Midbrain (tissue), 1 donor: ENCODE measurements at regions not wholly inside any gene's neighbourhood (a gene's known extent, or its start where the extent isn't known, plus 50 kb on each side); places are given as distances from the start of the nearest gene placed in this dataset.
A peak's percentile ranks its signal among the peaks of the same experiment; 100 is the strongest.
"Not testable (repeated sequence)": the region's sequence is repeated elsewhere in the genome, so short reads cannot be mapped to it uniquely, and the experiment has no call there.

Experiments
- DNase-seq: peaks from one replicate; lab custom pipeline; 2025; lab: John Stamatoyannopoulos, UW

GRCh38 chr2:209305746-209306196 is 118.1 kb upstream of the MAP2 start:
- DNase-seq: no peak

DNA sequence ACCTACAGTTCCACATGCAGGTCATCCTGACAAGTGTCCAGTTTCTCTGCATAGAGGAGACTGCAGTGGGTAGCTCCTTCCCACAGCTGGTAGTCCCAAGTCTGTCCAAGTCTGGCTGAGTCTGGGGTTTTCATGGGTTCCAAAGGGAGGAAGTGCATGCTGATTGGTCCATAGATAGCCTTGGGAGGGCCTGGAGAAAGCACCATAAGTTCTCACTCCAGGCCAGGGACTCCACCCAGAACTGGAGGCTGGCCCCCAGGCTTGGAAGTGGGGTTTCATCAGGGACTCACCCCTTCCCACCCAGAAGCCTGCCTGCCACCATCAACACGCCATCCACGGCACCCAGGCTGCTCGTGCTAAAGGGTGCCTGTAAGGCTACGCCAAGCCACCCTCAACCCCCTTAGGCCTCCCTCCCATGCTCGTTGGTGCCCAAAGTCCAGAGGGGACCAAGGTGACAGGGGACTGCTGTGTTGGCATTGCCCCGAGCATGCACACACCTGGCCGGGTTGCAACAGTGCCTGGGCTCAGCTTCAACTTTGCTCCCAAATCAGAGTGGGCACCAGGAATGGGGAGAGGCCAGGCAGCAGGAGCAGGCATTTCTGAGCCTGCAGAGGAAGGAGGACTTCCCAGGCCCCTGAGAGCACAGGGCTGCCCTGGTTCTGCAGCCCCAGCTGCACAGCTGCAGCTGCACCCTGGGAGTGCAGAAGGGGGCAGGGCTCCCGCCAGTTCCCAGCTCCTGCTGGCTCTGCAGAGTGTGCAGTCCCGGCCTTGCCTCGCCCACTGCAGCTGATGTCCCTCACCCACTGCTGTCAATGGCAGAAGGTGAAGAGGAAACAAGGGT is 116.5 kb upstream of the MAP2 start:
- no peak for DNase-seq

DNA sequence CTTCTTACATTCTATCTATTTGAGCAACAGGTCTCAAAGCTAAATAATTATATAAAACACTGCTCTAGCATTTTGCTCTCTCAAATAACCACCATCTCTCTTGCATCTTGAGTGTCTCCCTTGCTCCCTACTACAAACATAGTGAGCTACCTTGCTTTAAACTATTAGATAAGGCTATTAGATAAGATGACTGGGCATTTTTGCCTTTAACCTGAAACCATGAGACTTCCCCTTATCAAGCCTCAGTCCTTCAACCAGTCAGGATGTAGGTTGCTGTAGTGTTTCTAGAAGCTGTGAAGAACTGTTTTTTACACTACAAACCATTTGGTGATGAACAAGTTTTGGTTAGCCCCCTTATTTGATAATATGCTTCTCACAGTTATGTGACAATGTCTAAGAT is 115.4 kb upstream of the MAP2 start:
- DNase-seq: no peak

GRCh38 chr2:209311948-209312347 is 111.9 kb upstream of the MAP2 start:
- DNase-seq: no peak

- DNase-seq: not testable (repeated sequence)
Measured at GRCh38 chr2:209312450-209312849, 111.4 kb upstream of the MAP2 start.

DNA sequence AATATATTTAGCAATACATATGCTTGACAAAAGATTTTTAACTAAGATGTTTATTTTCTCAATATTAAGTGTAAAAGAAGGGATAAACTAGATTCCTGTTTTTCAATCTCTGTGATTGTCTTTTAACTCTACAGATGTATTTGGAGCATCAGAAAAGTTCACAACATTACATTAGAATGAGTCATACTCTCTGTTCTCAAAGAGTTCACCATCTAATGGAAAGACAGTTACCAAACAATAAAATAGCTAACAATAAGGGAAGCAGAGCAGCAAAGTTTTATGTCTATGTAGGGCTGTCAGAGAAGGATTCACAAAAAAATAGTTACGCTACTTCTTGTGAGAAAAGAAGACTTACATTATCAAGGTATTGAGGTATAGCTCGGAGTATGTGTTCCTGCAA is 109.2 kb upstream of the MAP2 start:
- no peak for DNase-seq

GRCh38 chr2:209316141-209316540 is 107.7 kb upstream of the MAP2 start:
- DNase-seq: no peak

- DNase-seq: no peak
Measured at GRCh38 chr2:209321076-209321475, 102.8 kb upstream of the MAP2 start.

DNA sequence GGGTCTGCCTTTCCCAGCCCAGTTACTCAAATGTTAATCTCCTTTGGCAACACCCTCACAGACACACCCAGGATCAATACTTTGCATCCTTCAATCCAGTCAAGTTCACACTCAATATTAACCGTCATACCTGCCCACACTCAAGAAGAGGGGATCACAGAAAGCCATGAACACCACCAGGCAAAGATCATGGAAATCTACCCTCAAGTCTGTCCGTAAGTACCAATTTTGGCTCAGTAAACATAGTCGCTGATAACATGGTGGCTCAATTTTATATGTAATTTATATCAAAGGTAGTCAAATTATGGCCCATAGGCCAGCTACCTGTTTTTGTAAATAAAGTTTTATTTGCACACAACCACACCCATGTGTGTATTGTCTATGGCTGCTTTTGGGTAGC is 102.3 kb upstream of the MAP2 start:
- no peak for DNase-seq

GRCh38 chr2:209322041-209322440 is 101.8 kb upstream of the MAP2 start:
- DNase-seq: no peak

GRCh38 chr2:209322905-209323512 is 100.8 kb upstream of the MAP2 start:
- no peak for DNase-seq

DNA sequence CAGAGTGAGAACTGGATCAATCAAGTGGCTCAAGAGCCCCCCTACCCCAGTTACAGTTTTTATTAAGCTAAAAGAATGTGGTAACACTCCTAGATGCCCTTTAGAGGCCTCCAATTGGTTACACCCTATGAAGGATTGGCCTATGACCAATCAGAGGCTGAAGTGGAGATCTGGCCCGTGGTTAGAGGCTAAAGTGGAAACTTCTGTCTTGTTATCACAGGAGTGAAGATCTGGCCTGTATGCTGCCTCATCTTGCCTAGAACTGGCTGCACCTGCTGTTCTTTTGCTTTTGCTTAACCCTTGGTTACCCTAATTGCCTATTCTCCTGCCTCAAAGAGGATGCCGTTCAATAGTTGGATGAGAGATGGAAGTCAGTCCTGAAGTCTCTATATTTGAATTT is 100.1 kb upstream of the MAP2 start:
- DNase-seq: no peak

- DNase-seq: no peak
Measured at GRCh38 chr2:209324281-209324680, 99.6 kb upstream of the MAP2 start.

DNA sequence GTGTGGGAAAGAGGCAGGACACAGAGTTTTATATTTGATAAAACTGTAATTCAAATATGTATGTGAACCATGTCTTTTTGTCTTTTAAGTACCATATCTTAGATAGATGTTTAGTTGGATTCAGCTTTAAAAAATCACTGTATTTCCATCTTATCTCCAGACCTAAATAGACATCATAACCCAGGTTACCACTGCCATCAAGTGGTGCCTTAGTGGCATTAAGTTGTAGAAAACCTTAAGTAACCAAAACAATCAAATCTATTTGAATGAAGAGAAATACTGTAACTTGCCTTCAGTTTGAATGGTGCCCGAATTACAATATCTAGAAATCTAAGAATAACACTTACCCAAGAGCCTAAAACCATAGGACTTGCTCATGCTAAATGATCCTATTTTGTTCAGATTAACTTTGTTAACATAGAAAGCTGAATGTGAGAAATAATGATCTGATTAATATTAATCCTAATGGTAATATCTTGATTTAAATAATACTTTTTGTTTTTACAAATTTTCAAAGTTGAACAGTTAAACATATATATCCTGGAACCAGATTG is 92.5 kb upstream of the MAP2 start:
- peak; percentile 15 for DNase-seq

DNA sequence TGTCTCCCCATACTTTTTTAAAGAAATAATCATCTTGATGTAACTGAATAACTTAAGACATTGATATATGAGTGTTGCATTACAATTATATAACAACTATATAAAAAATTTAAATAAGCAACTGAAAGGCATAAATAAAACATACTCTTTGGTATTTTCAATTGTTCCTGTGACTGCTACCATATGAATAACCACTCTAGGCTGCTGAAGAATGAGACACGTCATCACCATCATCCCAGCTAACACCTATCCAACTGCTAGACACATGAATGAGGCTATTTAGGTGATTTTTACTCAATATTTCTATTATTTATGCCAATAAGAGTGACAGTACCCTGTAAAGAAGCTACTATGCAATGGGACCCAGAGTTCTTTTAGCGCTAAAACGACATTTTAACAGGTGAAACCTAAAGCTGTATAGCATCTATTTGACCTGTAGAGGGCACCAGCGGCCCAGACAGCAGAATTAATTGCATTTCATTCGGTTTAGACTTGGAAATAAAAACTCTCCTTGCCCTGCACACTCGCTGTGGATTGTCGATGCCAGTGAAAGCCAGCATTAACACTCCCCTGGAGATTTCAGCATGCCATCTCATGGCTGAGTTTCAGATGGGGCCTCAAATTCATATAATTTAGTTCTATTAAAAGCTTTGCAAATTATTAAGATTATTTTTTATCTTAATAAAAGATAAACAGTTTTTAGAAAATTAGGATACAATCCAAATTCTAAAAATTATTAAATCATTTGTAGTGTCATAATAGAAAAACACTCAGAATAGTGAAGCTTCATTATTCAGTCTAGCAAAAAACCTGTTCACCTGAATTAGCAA is 89.4 kb upstream of the MAP2 start:
- peak; percentile 50 for DNase-seq

GRCh38 chr2:209340522-209340921 is 83.3 kb upstream of the MAP2 start:
- DNase-seq: no peak

DNA sequence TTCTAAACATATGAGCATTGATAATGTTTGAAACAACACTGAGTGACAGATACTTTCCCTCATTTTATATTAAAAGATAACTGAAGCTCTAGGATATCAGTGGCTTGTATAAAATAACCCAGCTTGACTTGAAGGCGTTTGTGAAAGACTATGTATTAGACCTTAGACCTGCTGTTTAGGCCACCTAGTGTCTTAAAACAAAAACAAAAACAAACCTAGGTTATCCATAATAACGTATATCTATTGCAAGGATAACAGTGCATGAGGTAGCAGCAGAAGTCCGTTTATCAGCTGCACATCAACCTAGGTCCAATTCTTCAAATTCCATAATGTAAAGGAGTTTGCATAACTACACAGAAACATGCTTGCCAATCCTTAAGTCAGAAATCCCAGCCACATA is 79.5 kb upstream of the MAP2 start:
- no peak for DNase-seq

DNA sequence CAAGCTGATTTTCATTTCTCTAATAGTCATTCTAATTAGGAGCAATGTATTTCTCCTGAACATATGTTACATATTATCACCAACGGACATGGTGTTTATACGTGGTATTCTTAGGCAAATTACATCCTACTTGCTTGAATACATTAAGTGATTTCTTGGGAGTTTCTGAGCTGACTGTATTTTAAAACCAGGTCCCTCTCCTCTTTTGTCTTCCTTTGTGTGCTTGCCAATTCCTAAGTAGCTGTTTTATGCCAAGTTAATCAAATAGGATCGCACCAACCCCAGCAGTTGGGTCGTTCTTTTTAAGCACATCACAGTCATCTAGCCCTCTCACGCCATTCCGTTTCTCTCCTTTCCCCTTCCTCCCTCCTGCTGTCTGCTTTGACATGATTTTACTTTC is 75.4 kb upstream of the MAP2 start:
- no peak for DNase-seq

- no peak for DNase-seq
Measured at GRCh38 chr2:209351636-209352035, 72.2 kb upstream of the MAP2 start.

- DNase-seq: no peak
Measured at GRCh38 chr2:209358992-209359391, 64.9 kb upstream of the MAP2 start.

- DNase-seq: no peak
Measured at GRCh38 chr2:209367075-209367747, 56.6 kb upstream of the MAP2 start.

GRCh38 chr2:209368406-209368805 is 55.4 kb upstream of the MAP2 start:
- no peak for DNase-seq
